ENCODE measurements at regions not wholly inside any gene's neighbourhood (a gene's known extent, or its start where the extent isn't known, plus 50 kb on each side); places are given as distances from the start of the nearest gene placed in this dataset.

- intact Hi-C loops (cut with DNase I), result no loop called here
- DNase-seq (no peak), ATAC-seq (ENCODE audit: poor library complexity) (no peak)
Measured at GRCh38 chr1:191577213-191577612, 581.0 kb upstream of the RGS18 start.

DNA sequence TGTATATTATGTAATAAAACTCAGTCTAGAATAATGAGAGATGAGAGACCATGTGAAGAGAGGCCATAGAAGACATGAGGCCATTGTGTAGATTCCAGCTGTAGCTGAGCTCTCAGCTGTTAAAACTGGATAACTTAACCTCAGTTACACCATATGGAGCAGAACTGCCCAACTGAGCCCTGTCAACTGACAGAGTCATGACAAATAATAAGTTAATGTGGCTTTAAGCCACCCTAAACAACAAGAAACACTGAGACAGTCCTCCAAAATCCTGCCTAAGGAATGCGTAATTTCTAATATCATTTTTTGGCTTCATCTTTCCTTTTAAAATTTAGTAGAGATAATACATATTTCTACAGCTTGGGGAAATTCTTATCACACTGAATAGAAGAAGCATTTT lies 580.0 kb upstream of the RGS18 start:
- intact Hi-C loops (cut with DNase I), result no loop called here
- DNase-seq, result no peak
- no peak for ATAC-seq (ENCODE audit: poor library complexity)

DNA sequence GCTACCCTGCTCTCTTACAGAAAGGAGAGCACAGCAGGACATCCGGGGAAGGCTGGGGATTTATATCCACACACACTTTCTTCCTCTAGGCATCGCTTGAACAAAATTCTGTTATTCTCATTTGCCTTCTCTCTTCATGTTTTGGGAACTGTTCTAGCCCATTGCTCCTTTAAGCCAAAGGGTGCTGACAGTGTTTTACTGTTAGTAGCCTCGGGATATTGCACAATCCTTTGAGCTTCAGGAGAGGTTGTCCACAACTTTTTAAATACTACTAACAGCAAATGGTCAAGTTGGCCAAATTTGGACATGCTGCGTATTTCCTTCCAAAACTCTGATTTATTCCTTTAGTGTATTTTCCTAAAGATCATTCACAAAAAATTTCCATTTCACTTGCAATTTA lies 579.2 kb upstream of the RGS18 start:
- intact Hi-C loops (cut with DNase I), result no loop called here
- ATAC-seq (ENCODE audit: poor library complexity) (peak; percentile 80), DNase-seq (no peak)

GRCh38 chr1:191582169-191582568 lies 576.1 kb upstream of the RGS18 start:
- ATAC-seq (ENCODE audit: poor library complexity) (no peak), DNase-seq (no peak)
- intact Hi-C loops (cut with DNase I), result no loop called here

GRCh38 chr1:191585095-191585494 lies 573.2 kb upstream of the RGS18 start:
- intact Hi-C loops (cut with DNase I), result no loop called here
- ATAC-seq (ENCODE audit: poor library complexity) (no peak), DNase-seq (no peak)

GRCh38 chr1:191588905-191589304 lies 569.4 kb upstream of the RGS18 start:
- ATAC-seq (ENCODE audit: poor library complexity) (no peak), DNase-seq (no peak)
- intact Hi-C loops (cut with DNase I), result no loop called here

- no peak for DNase-seq
- ATAC-seq (ENCODE audit: poor library complexity), result no peak
- intact Hi-C loops (cut with DNase I), result no loop called here
Measured at GRCh38 chr1:191589536-191589935, 568.7 kb upstream of the RGS18 start.

DNA sequence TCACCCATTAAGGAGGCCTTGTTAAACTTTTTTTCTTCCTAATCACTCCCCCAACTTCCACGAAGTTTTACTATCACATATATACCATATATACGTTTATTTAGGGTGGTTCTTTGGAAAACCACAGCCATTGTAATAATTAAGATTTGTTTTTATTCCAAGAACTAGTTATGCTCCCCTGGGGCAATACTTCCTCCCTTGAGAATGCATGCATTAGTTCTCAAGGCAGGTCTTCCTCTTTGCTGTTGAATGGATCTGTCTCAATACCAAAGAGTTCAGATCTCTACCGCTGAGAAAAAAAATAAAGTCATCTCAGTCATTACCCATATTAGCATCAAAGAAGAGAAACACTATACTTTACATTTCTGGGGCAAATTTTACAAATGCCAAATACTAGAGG lies 567.7 kb upstream of the RGS18 start:
- DNase-seq (no peak), ATAC-seq (ENCODE audit: poor library complexity) (no peak)
- intact Hi-C loops (cut with DNase I), result no loop called here

GRCh38 chr1:191592039-191592438 lies 566.2 kb upstream of the RGS18 start:
- intact Hi-C loops (cut with DNase I), result no loop called here
- DNase-seq, result no peak
- ATAC-seq (ENCODE audit: poor library complexity), result no peak

GRCh38 chr1:191592907-191593306 lies 565.4 kb upstream of the RGS18 start:
- no peak for ATAC-seq (ENCODE audit: poor library complexity)

GRCh38 chr1:191595170-191595569 lies 563.1 kb upstream of the RGS18 start:
- ATAC-seq (ENCODE audit: poor library complexity), result no peak
- no peak for DNase-seq
- intact Hi-C loops (cut with DNase I), result no loop called here

More at GRCh38 chr1:191592907-191593306, 565.4 kb upstream of the RGS18 start:
- intact Hi-C loops (cut with DNase I), result no loop called here
- no peak for DNase-seq

GRCh38 chr1:191608367-191608766 lies 549.9 kb upstream of the RGS18 start:
- DNase-seq, result no peak
- no peak for ATAC-seq (ENCODE audit: poor library complexity)
- intact Hi-C loops (cut with DNase I), result no loop called here

DNA sequence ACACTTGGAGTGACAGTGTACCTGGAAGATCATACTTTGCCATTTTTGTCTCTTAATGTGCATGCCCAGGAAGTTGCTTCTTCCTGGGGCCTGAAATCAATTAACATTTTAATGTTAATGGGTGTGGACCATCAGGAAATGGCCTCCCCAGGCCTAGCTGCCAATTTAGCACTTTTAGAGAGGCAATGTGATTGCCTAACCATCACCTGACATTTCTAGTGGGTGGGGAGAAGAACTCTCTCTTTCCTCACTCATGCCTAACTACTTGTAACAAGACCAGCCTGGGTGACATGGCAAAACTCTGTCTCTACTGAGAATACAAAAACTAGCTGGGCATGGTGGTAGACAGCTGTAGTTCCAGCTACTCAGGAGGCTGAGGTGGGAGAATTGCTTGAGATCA lies 549.0 kb upstream of the RGS18 start:
- intact Hi-C loops (cut with DNase I), result no loop called here

DNA sequence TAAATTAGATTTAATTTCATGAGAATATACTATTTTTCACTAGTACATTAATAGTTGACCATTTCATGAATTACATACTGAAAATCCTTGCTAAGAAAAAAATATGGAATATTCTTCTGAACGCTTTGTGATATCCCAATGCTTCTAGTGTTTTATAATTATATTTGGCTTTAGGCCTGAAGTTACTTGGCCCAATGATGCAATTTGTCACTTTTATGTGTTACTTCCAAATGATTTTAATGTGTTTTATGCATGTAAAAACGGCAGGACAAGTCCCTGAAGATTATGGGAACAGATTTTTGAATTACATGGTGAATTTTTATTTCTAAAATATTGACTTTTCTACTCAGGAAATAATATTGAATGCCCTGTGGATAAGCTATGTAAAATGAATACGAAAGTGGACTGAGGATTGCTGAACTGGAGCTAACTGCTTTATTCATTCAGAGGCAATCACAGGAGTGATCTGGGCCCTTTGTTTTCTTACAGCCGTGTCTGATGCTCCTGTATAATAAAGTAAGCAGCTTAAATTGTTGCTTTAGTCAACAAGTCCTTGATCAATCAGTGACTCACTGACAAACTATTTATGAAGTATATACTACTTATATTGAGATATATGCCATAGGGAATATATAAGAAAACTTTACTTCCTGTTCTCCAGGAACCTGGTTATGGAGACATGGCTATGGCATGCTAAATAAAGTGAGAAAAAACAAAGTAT lies 543.0 kb upstream of the RGS18 start:
- intact Hi-C loops (cut with DNase I), result no loop called here
- no peak for ATAC-seq (ENCODE audit: poor library complexity)
- no peak for DNase-seq

More for the DNA sequence above, 549.0 kb upstream of the RGS18 start:
- no peak for DNase-seq
- no peak for ATAC-seq (ENCODE audit: poor library complexity)

DNA sequence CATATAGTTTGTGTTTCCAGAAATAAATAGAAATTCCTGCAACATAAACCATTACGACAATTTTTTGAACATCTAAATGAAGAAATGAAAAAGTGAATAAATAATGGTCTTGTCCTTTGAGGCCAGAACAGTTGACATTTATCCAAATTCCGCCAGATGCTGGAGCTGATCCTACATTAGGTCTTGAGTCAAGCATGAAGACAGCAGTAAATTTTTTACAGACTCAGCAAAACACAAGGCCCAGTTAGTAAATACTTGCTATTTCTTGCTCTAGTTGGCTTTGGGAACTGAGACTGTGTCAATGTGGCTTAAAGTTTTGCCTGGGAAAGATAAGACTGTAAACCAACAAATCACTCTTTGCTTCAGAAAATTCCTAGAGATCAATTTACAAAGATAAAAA lies 540.1 kb upstream of the RGS18 start:
- intact Hi-C loops (cut with DNase I), result no loop called here
- DNase-seq (no peak), ATAC-seq (ENCODE audit: poor library complexity) (no peak)

- intact Hi-C loops (cut with DNase I), result no loop called here
- ATAC-seq (ENCODE audit: poor library complexity) (no peak), DNase-seq (no peak)
Measured at GRCh38 chr1:191620883-191621282, 537.4 kb upstream of the RGS18 start.

DNA sequence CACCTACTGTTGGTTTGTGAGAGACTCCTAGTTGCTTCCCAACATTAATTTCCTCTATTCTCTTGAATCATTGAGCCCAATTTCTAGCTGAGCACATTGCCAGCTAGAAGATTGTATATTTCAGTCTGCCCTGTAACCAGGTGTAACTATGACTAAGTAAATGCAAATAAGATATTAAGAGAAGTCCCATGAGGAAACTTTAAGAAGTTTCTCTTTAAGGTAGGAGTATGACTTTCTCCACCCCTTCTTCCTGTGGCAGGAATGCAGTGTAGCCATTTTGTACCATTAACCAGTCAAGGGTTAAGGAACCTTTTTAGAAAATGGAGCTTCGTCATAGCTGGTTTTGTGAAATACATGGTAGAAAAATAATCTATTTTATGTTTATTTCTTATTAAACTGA lies 534.2 kb upstream of the RGS18 start:
- intact Hi-C loops (cut with DNase I), result no loop called here
- ATAC-seq (ENCODE audit: poor library complexity), result no peak
- DNase-seq, result no peak

DNA sequence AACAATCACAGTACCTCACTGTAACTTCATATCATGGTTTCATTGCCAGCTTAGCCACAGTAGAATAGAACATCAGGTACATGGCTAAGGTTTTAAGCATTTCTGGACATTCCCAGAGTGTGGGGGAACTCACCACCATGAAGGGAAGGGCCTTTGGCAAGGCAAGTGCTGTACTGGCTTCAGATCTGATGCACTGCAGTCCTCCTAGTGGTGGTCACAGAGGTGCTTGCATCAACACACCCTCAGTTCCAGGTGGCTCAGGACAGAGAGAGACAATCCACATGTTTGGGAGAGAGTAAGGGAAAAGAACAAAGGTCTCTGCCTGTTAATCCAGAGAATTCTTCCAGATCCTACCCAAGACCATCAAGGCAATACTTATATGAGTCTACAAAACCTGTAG lies 528.4 kb upstream of the RGS18 start:
- DNase-seq (no peak), ATAC-seq (ENCODE audit: poor library complexity) (no peak)
- intact Hi-C loops (cut with DNase I), result no loop called here

DNA sequence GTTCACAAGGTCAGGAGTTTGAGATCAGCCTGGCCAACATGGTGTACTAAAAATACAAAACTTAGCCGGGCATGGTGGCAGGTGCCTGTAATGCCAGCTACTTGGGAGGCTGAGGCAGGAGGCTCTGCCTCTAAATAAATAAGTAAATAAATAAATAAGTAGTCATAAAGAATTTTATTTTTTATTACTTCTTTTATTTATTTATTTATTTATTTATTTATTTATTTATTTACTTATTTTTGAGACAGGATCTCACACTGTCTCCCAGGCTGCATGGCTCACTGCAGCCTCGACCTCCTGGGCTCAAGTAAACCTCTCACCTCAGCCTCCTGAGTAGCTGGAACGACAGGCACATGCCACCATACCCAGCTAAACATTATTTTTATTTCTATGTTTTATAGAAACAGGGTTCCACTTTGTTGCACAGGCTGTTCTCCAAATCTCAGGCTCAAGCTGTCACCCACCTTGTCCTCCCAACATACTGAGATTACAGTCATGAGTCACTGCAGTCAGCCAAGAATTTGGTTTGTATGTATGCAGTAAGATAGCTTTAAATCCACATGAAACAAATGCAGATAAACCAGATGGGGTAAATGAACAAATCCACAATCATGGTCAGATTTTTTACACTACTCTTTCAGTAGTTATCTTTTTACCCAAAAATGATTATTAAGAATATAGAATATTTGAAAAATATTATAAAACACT lies 523.3 kb upstream of the RGS18 start:
- no peak for ATAC-seq (ENCODE audit: poor library complexity)
- intact Hi-C loops (cut with DNase I), result no loop called here
- DNase-seq, result no peak

GRCh38 chr1:191636345-191636744 lies 521.9 kb upstream of the RGS18 start:
- ATAC-seq (ENCODE audit: poor library complexity) (no peak), DNase-seq (no peak)
- intact Hi-C loops (cut with DNase I), result no loop called here

Data from Right ventricle myocardium superior (tissue), 1 donor.